OCI-LY1 (cell line): ENCODE measurements at regions not wholly inside any gene's neighbourhood (a gene's known extent, or its start where the extent isn't known, plus 50 kb on each side); places are given as distances from the start of the nearest gene placed in this dataset.

ENCODE experiments used
- H2AFZ ChIP-seq: fragments of 200-600 bp; sonication (generic), shearing (Covaris generic); 2 replicates; pipeline ENCODE4 v1.6.0; 2014; ENCODE audit warnings: antibody characterized with exemption, mild to moderate bottlenecking, low read length
- H3F3A ChIP-seq: fragments of 200-600 bp; sonication (generic), shearing (Covaris generic); 2 replicates; pipeline ENCODE4 v1.6.0; 2014; ENCODE audit warnings: mild to moderate bottlenecking, antibody characterized with exemption, low read length, moderate library complexity; ENCODE audit not compliant: insufficient read depth
- H3K27ac ChIP-seq: fragments of 200-600 bp; sonication (generic); 2 replicates; pipeline ENCODE4 v1.5.1; 2014; ENCODE audit warnings: low read length, mixed run types, mild to moderate bottlenecking, low read depth; ENCODE audit not compliant: poor library complexity, severe bottlenecking
- H3K27me3 ChIP-seq: fragments of 200-600 bp; sonication (generic); 2 replicates; pipeline ENCODE4 v1.6.0; 2014; ENCODE audit warnings: antibody characterized with exemption, mild to moderate bottlenecking, low read length, moderate library complexity; ENCODE audit not compliant: insufficient read depth
- H3K36me3 ChIP-seq: fragments of 200-600 bp; sonication (generic); 2 replicates; pipeline ENCODE4 v1.6.1; 2014; ENCODE audit warnings: mild to moderate bottlenecking, antibody characterized with exemption, low read length, moderate library complexity, mixed read lengths; ENCODE audit not compliant: insufficient read depth
- H3K4me1 ChIP-seq: fragments of 200-600 bp; sonication (generic); 2 replicates; pipeline ENCODE4 v1.5.1; 2014; ENCODE audit warnings: mild to moderate bottlenecking, low read length, moderate library complexity; ENCODE audit not compliant: insufficient read depth, severe bottlenecking
- H3K4me2 ChIP-seq: fragments of 200-600 bp; sonication (generic), shearing (Covaris generic); 2 replicates; pipeline ENCODE4 v1.6.1; 2014; ENCODE audit warnings: low read length
- H3K4me3 ChIP-seq: fragments of 200-600 bp; sonication (generic); 2 replicates; pipeline ENCODE4 v1.5.1; 2014; ENCODE audit warnings: low read length, low read depth, mild to moderate bottlenecking, mixed read lengths; ENCODE audit not compliant: poor library complexity, severe bottlenecking
- H3K79me2 ChIP-seq: fragments of 200-600 bp; shearing (Covaris generic); 2 replicates; pipeline ENCODE4 v1.6.1; 2016; ENCODE audit warnings: mixed run types, low read length, mixed read lengths; ENCODE audit not compliant: insufficient read depth
- H3K9ac ChIP-seq: fragments of 200-600 bp; sonication (generic), shearing (Covaris generic); 2 replicates; pipeline ENCODE4 v1.6.1; 2014; ENCODE audit warnings: mild to moderate bottlenecking, low read length, mixed read lengths
- H3K9me2 ChIP-seq: fragments of 200-600 bp; sonication (generic), shearing (Covaris generic); 2 replicates; pipeline ENCODE4 v1.6.1; 2014; ENCODE audit warnings: low read depth, mild to moderate bottlenecking, low read length, mixed read lengths
- H3K9me3 ChIP-seq: fragments of 200-600 bp; shearing (Covaris generic); 2 replicates; pipeline ENCODE4 v1.6.1; 2014; ENCODE audit warnings: low read length, mixed read lengths
- H4K20me1 ChIP-seq: fragments of 200-600 bp; sonication (generic), shearing (Covaris generic); 2 replicates; pipeline ENCODE4 v1.6.0; 2016; ENCODE audit warnings: mild to moderate bottlenecking, low read length; ENCODE audit not compliant: insufficient read depth
- EZH2 ChIP-seq: fragments of 200-600 bp; sonication (generic), shearing (Covaris generic); IDR thresholded peaks from 2 replicates; pipeline ENCODE4 v1.8.0; 2017; ENCODE audit warnings: borderline replicate concordance, mixed run types, mild to moderate bottlenecking, antibody characterized with exemption, low read length, moderate library complexity, mixed read lengths
- TF ChIP-seq, protein P1 (sequence below): fragments of 200-600 bp; sonication (generic), shearing (Covaris generic); IDR thresholded peaks from 2 replicates; pipeline ENCODE4 v1.5.1; 2017; ENCODE audit warnings: mild to moderate bottlenecking, antibody characterized with exemption, low read length, moderate library complexity, mixed read lengths

DNA sequence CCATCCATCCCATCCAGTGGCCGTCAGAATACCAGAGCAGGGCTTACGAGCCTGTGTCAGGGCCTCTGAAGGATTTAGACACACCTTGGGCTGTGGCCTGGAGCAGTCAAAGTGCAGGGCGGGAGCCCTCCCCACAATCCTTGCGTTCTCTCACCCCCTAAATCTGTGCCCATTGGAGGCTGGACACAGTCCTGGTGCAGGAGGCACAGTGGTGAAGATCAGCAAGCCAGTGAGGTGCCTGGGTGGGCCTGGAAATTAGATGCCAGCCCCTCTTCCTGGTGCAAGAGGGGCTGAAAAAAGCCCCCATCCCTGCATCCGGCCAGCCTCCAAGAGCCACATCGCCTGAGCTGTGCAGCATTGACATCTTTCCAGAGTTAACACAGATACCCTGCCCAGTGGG lies 1045.8 kb downstream of the TBC1D22A start:
- H3K4me1 ChIP-seq: no peaks in the 10 kb centered on the region
- no peaks in the 10 kb centered on the region for H4K20me1 ChIP-seq
- no peaks in the 10 kb centered on the region for H3F3A ChIP-seq
- no peak overlapping the region for H3K4me3 ChIP-seq
- no peak overlapping the region for H3K4me2 ChIP-seq
- no peak for TF ChIP-seq EZH2
- TF ChIP-seq, protein P1, sequence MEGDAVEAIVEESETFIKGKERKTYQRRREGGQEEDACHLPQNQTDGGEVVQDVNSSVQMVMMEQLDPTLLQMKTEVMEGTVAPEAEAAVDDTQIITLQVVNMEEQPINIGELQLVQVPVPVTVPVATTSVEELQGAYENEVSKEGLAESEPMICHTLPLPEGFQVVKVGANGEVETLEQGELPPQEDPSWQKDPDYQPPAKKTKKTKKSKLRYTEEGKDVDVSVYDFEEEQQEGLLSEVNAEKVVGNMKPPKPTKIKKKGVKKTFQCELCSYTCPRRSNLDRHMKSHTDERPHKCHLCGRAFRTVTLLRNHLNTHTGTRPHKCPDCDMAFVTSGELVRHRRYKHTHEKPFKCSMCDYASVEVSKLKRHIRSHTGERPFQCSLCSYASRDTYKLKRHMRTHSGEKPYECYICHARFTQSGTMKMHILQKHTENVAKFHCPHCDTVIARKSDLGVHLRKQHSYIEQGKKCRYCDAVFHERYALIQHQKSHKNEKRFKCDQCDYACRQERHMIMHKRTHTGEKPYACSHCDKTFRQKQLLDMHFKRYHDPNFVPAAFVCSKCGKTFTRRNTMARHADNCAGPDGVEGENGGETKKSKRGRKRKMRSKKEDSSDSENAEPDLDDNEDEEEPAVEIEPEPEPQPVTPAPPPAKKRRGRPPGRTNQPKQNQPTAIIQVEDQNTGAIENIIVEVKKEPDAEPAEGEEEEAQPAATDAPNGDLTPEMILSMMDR: no peak
- H3K9me2 ChIP-seq: no peaks in the 10 kb centered on the region
- H3K9me3 ChIP-seq: no peaks in the 10 kb centered on the region
- H3K27me3 ChIP-seq: no peaks in the 10 kb centered on the region; the same call in 1 of the 2 replicates
- H3K9ac ChIP-seq: no peak overlapping the region
- no peak overlapping the region for H2AFZ ChIP-seq
- no peaks in the 10 kb centered on the region for H3K36me3 ChIP-seq
- H3K27ac ChIP-seq: no peak overlapping the region
- no peaks in the 10 kb centered on the region for H3K79me2 ChIP-seq

DNA sequence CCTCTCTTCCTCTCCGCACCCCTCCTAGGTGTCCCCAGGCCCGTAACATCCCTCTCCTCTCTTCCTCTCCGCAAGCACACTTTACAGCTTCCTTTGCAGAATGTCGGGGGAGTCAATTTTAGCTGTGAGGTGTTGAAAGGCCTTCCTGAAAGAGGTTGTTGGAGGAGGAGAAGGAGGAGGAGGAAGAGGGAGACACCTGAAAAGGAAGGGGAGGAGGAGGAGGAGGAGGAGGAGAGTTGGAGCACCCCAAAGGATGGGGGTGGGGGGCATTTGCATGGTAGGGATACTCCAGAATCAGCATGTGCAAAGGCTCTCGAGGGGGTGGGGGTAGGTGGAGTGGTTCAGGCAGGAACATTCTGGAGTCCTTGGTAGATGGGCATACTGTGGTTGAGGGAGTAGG lies 1045.1 kb downstream of the TBC1D22A start:
- Histone ChIP-seq H3K27ac (no peak overlapping the region), H2AFZ (no peak overlapping the region), H3K9me3 (no peaks in the 10 kb centered on the region), H3F3A (no peaks in the 10 kb centered on the region), H3K79me2 (no peaks in the 10 kb centered on the region), H3K27me3 (no peaks in the 10 kb centered on the region; the same call in 1 of the 2 replicates), H4K20me1 (no peaks in the 10 kb centered on the region), H3K9ac (no peak overlapping the region), H3K36me3 (no peaks in the 10 kb centered on the region), H3K4me2 (no peak overlapping the region), H3K4me1 (no peaks in the 10 kb centered on the region), H3K4me3 (no peak overlapping the region), H3K9me2 (no peaks in the 10 kb centered on the region)
- no peak for TF ChIP-seq EZH2
- TF ChIP-seq, protein P1: no peak

DNA sequence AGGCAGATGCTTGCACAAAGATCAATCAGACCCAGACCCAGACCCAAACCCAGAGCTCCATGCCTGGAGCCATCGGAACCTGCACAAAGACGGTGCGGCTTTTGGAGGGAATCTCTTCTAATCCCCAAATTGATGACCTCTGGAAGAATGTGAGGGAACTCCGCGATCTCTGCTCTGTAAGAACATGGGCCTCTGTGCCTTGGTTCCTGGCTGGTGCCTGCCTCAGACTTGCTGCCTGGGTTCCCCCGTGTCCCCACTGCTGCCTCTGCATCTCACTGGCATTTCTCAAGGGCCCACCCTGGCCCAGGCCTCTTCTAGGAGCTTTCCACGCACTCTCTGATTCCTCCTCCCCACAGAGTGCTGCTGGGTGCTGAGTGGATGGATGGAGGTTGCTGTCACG lies 1044.4 kb downstream of the TBC1D22A start:
- Histone ChIP-seq H3K27ac (no peak overlapping the region), H3K79me2 (no peaks in the 10 kb centered on the region), H3F3A (no peaks in the 10 kb centered on the region), H3K9me2 (no peaks in the 10 kb centered on the region), H3K4me3 (no peak overlapping the region), H2AFZ (no peak overlapping the region), H3K36me3 (no peaks in the 10 kb centered on the region), H3K9ac (no peak overlapping the region), H3K27me3 (no peaks in the 10 kb centered on the region; the same call in 1 of the 2 replicates), H3K4me2 (no peak overlapping the region), H3K4me1 (no peaks in the 10 kb centered on the region), H3K9me3 (no peaks in the 10 kb centered on the region), H4K20me1 (no peaks in the 10 kb centered on the region)
- TF ChIP-seq, protein P1: no peak
- TF ChIP-seq EZH2: no peak
